OCI-LY7 (cell line): ENCODE measurements at regions not wholly inside any gene's neighbourhood (a gene's known extent, or its start where the extent isn't known, plus 50 kb on each side); places are given as distances from the start of the nearest gene placed in this dataset.

ENCODE experiments used
- EZH2phosphoT487 ChIP-seq: fragments of 200-600 bp; sonication (generic); IDR thresholded peaks from 2 replicates; pipeline ENCODE4 v1.6.1; 2018; ENCODE audit warnings: low read depth, borderline replicate concordance, mild to moderate bottlenecking, mixed run types, antibody characterized with exemption, low read length, moderate library complexity, mixed read lengths
- TF ChIP-seq, protein P1 (sequence below): fragments of 200-600 bp; sonication (generic); conservative IDR thresholded peaks from 2 replicates; pipeline ENCODE4 v1.5.1; 2014; ENCODE audit warnings: mild to moderate bottlenecking, antibody characterized with exemption, low read length, moderate library complexity, mixed read lengths

DNA sequence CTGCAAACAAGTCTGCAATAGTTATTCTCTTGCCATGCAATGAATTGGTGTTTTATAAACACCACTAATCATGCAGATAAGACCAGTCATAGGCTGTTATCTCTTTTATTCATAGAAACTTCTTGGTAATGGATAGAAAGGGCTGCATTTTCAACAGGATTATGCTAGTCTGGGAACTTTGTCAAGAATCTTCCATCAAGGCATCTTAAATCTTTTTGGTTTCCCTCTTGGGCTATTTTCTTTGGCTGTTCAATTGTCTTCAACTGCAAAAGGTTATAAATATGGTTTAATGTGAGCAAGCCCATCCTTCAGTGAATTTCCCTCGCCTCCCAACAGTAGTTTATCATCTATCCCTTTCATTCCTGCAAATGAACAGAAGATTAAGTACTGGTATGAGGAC is 59.0 kb upstream of the MINAR1 start:
- TF ChIP-seq, protein P1, sequence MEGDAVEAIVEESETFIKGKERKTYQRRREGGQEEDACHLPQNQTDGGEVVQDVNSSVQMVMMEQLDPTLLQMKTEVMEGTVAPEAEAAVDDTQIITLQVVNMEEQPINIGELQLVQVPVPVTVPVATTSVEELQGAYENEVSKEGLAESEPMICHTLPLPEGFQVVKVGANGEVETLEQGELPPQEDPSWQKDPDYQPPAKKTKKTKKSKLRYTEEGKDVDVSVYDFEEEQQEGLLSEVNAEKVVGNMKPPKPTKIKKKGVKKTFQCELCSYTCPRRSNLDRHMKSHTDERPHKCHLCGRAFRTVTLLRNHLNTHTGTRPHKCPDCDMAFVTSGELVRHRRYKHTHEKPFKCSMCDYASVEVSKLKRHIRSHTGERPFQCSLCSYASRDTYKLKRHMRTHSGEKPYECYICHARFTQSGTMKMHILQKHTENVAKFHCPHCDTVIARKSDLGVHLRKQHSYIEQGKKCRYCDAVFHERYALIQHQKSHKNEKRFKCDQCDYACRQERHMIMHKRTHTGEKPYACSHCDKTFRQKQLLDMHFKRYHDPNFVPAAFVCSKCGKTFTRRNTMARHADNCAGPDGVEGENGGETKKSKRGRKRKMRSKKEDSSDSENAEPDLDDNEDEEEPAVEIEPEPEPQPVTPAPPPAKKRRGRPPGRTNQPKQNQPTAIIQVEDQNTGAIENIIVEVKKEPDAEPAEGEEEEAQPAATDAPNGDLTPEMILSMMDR: no peak
- TF ChIP-seq EZH2phosphoT487: no peak
